ENCODE measurements at regions not wholly inside any gene's neighbourhood (a gene's known extent, or its start where the extent isn't known, plus 50 kb on each side); places are given as distances from the start of the nearest gene placed in this dataset.

DNA sequence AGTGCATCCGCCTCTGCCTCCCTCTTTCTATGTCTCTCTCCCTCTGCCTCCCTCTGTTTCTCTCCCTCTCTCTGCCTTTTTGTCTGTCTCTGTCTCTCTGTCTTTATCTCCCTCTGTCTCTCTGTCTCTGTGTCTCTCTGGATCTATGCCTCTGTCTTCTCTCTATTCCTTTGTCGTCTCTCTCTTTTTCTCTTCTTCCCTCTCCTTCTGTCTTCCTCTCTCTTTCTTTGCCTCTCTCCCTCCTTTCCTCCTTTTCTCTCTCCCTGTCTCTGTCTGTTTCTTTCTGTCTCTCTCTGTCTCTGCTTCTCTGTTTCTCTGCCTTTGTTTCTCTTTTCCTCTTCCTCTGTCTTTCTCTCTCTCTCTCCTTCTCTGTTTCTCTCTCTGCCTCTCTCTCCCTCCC lies 678.8 kb upstream of the NRP1 start:
- ChIA-PET POLR2A (ENCODE audit: partially characterized antibody) (no interaction called here), CTCF (ENCODE audit: partially characterized antibody) (interaction anchor here (0.7 kb wide), 1 partner anchor 15 kb away, joined by 3 read pairs; no protein-coding TSS in a partner anchor)
- FAIRE-seq: no peak
- TF ChIP-seq CBX5 (IDR thresholded peaks at IDR 0.05; ENCODE audit: low read depth, low read length): no peak
- TF ChIP-seq MAFK (IDR thresholded peaks at IDR 0.05; ENCODE audit: low read depth, low read length): no peak
- TF ChIP-seq GABPA (IDR thresholded peaks at IDR 0.05; ENCODE audit: borderline replicate concordance, insufficient read depth, low read length): no peak
- TF ChIP-seq POLR2A (IDR thresholded peaks at IDR 0.05; ENCODE audit: control extremely low read depth in 1 of 2, low read depth in 2 of 2, low read length in 2 of 2): no peak
- TF ChIP-seq ASH2L (IDR thresholded peaks at IDR 0.05; ENCODE audit: low read length): no peak
- TF ChIP-seq GTF2F1 (IDR thresholded peaks at IDR 0.05; ENCODE audit: borderline replicate concordance, low read depth, low read length): no peak
- no peak for TF ChIP-seq ZNF274 (IDR thresholded peaks at IDR 0.05; ENCODE audit: borderline replicate concordance, extremely low read depth, low read length)
- no peak for TF ChIP-seq RXRA (IDR thresholded peaks at IDR 0.05; ENCODE audit: insufficient read depth, low read depth, low read length)
- no peak for TF ChIP-seq POU5F1 (IDR thresholded peaks at IDR 0.05; ENCODE audit: low read depth, low read length)
- no peak for TF ChIP-seq SAP30 (IDR thresholded peaks at IDR 0.05; ENCODE audit: insufficient read depth, insufficient replicate concordance, low read length)
- TF ChIP-seq TCF12 (IDR thresholded peaks at IDR 0.05; ENCODE audit: low read depth, low read length): no peak
- TF ChIP-seq, protein P1, sequence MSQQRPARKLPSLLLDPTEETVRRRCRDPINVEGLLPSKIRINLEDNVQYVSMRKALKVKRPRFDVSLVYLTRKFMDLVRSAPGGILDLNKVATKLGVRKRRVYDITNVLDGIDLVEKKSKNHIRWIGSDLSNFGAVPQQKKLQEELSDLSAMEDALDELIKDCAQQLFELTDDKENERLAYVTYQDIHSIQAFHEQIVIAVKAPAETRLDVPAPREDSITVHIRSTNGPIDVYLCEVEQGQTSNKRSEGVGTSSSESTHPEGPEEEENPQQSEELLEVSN (IDR thresholded peaks at IDR 0.05): no peak
- TF ChIP-seq SIX5 (IDR thresholded peaks at IDR 0.05; ENCODE audit: low read depth, low read length): no peak
- TF ChIP-seq SUZ12 (IDR thresholded peaks at IDR 0.05; ENCODE audit: low read length): no peak
- TF ChIP-seq, protein P2, sequence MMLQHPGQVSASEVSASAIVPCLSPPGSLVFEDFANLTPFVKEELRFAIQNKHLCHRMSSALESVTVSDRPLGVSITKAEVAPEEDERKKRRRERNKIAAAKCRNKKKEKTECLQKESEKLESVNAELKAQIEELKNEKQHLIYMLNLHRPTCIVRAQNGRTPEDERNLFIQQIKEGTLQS (IDR thresholded peaks at IDR 0.05; ENCODE audit: insufficient read depth, low read depth, low read length): no peak

More for the DNA sequence above, 678.8 kb upstream of the NRP1 start:
- Histone ChIP-seq H3K23ac (ENCODE audit: insufficient read length) (no peak overlapping the region), H2BK120ac (replicated peaks; ENCODE audit: low read depth, low read length) (no peak overlapping the region), H2BK5ac (ENCODE audit: low read depth, low read length) (no peak overlapping the region), H3K23me2 (ENCODE audit: low read depth, low read length) (no peaks in the 10 kb centered on the region), H2BK20ac (ENCODE audit: low read length) (no peak overlapping the region), H3K79me1 (ENCODE audit: low read depth, low read length) (no peaks in the 10 kb centered on the region), H2BK12ac (ENCODE audit: low read depth, low read length) (no peak overlapping the region), H2AK5ac (ENCODE audit: low read depth, low read length) (no peak overlapping the region), H3K27me3 (replicated peaks in 1 of 4; ENCODE audit: control insufficient read depth in 3 of 4, extremely low read depth in 1 of 4, insufficient read depth in 3 of 4, low read length in 3 of 4) (no peaks in the 10 kb centered on the region), H3K79me2 (ENCODE audit: control insufficient read depth in 1 of 2, insufficient read depth in 2 of 2, low read length in 2 of 2) (no peaks in the 10 kb centered on the region), H3K56ac (replicated peaks; ENCODE audit: insufficient read length, low read depth, low read length) (no peak overlapping the region), H3K9me3 (ENCODE audit: insufficient read depth in 2 of 2, low read depth in 1 of 2, low read length in 1 of 2) (no peaks in the 10 kb centered on the region), H4K8ac (ENCODE audit: extremely low read depth, insufficient read depth, low read length) (no peak overlapping the region), H2BK15ac (ENCODE audit: low read length) (no peak overlapping the region), H3K36me3 (ENCODE audit: control insufficient read depth in 2 of 4, insufficient read depth in 4 of 4, low read length in 3 of 4) (no peaks in the 10 kb centered on the region), H2AFZ (ENCODE audit: low read length) (no peak overlapping the region; the same call in 1 of the 2 replicates), H3K4ac (replicated peaks; ENCODE audit: insufficient read length, low read depth, low read length) (no peak overlapping the region), H3K4me1 (replicated peaks in 1 of 4; ENCODE audit: control insufficient read depth in 3 of 4, insufficient read depth in 4 of 4, low read length in 3 of 4) (peaks cover 0 to 5% (median 1%) of the 10 kb centered on the region in 4 experiments; a peak in 3 of 7 replicates), H3K4me2 (ENCODE audit: insufficient read depth in 1 of 2, low read depth in 2 of 2, low read length in 2 of 2) (no peak overlapping the region), H4K91ac (replicated peaks; ENCODE audit: insufficient read length, low read length) (no peak overlapping the region), H4K20me1 (replicated peaks in 1 of 2; ENCODE audit: control insufficient read depth in 1 of 2, insufficient read depth in 2 of 2, low read length in 2 of 2) (no peaks in the 10 kb centered on the region), H3K9ac (replicated peaks in 1 of 4; ENCODE audit: extremely low read depth in 1 of 4, low read depth in 3 of 4, low read length in 3 of 4) (no peak overlapping the region), H3K14ac (ENCODE audit: insufficient read length) (no peak overlapping the region), H3K4me3 (ENCODE audit: extremely low read depth in 1 of 4, insufficient read depth in 2 of 4, low read depth in 3 of 4, low read length in 4 of 4) (no peak overlapping the region), H3K18ac (ENCODE audit: extremely low read depth, low read length) (no peak overlapping the region), H4K5ac (ENCODE audit: insufficient read length, low read depth, low read length) (no peak overlapping the region), H3K27ac (ENCODE audit: low read depth, low read length) (no peak overlapping the region)
- no peak for DNase-seq (ENCODE audit: low read depth in 1 of 2, low spot score in 2 of 2)
- 83% methylated on average over 2 of the region's 2 CpGs; no CpG with 5 or more reads in 1 of the 2 experiments for WGBS, 2 experiments (ENCODE audit: extremely low coverage in 1 of 2, insufficient coverage in 1 of 2, insufficient read length in 1 of 2, insufficient replicate concordance in 2 of 2, low coverage in 1 of 2, low lambda C conversion rate in 2 of 2, missing lambda C conversion rate in 1 of 2)

All from H1 (cell line).